Nephron (organoid): ENCODE measurements at regions not wholly inside any gene's neighbourhood (a gene's known extent, or its start where the extent isn't known, plus 50 kb on each side); places are given as distances from the start of the nearest gene placed in this dataset.

ENCODE experiments used
- H3K27ac Mint-ChIP-seq, 3 experiments: 2 replicates each; pipeline ENCODE4 v1.8.0; 2020; ENCODE audit warnings: mixed read lengths in 3 of 3, mild to moderate bottlenecking in 2 of 3, moderate library complexity in 1 of 3
- H3K27me3 Mint-ChIP-seq: 2 replicates; pipeline ENCODE4 v1.8.0; 2021; ENCODE audit warnings: low read depth, mild to moderate bottlenecking, moderate library complexity, mixed read lengths
- H3K36me3 Mint-ChIP-seq: 2 replicates; pipeline ENCODE4 v1.8.0; 2020; ENCODE audit warnings: low read depth, mixed read lengths
- H3K4me1 Mint-ChIP-seq: 2 replicates; pipeline ENCODE4 v1.8.0; 2020; ENCODE audit warnings: mixed read lengths
- H3K4me3 Mint-ChIP-seq, 3 experiments: 2 replicates each; pipeline ENCODE4 v1.8.0; 2020; ENCODE audit warnings: mild to moderate bottlenecking in 3 of 3, mixed read lengths in 3 of 3, moderate library complexity in 2 of 3
- H3K9me3 Mint-ChIP-seq: 2 replicates; pipeline ENCODE4 v1.8.0; 2020; ENCODE audit warnings: mixed read lengths
- TF ChIP-seq, protein P1 (sequence below), 3 experiments: fragments of 200-600 bp; sonication (generic); IDR thresholded peaks; one replicate each; pipeline ENCODE4 v1.5.0; 2021; ENCODE audit warnings: antibody characterized with exemption in 3 of 3; ENCODE audit not compliant: unreplicated experiment in 3 of 3

- Mint-ChIP-seq H3K9me3 (no peaks in the 10 kb centered on the region), H3K36me3 (no peaks in the 10 kb centered on the region), H3K27me3 (no peaks in the 10 kb centered on the region), H3K27ac (peak overlapping the region in 1 of 3 experiments; percentile 91), H3K4me1 (peaks cover 38% of the 10 kb centered on the region), H3K4me3 (no peak overlapping the region)
- TF ChIP-seq, protein P1, sequence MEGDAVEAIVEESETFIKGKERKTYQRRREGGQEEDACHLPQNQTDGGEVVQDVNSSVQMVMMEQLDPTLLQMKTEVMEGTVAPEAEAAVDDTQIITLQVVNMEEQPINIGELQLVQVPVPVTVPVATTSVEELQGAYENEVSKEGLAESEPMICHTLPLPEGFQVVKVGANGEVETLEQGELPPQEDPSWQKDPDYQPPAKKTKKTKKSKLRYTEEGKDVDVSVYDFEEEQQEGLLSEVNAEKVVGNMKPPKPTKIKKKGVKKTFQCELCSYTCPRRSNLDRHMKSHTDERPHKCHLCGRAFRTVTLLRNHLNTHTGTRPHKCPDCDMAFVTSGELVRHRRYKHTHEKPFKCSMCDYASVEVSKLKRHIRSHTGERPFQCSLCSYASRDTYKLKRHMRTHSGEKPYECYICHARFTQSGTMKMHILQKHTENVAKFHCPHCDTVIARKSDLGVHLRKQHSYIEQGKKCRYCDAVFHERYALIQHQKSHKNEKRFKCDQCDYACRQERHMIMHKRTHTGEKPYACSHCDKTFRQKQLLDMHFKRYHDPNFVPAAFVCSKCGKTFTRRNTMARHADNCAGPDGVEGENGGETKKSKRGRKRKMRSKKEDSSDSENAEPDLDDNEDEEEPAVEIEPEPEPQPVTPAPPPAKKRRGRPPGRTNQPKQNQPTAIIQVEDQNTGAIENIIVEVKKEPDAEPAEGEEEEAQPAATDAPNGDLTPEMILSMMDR (IDR thresholded peaks at IDR 0.05; ENCODE audit: unreplicated experiment in 3 of 3): no peak
These were observed 396.2 kb downstream of the NUAK1 start for GRCh38 chr12:105742567-105742874.

- Mint-ChIP-seq H3K36me3 (no peaks in the 10 kb centered on the region), H3K4me3 (no peak overlapping the region), H3K9me3 (no peaks in the 10 kb centered on the region), H3K4me1 (peaks cover 45% of the 10 kb centered on the region), H3K27ac (no peak overlapping the region), H3K27me3 (no peaks in the 10 kb centered on the region)
- TF ChIP-seq, protein P1 (IDR thresholded peaks at IDR 0.05; ENCODE audit: unreplicated experiment in 3 of 3): no peak
These were observed 394.2 kb downstream of the NUAK1 start for GRCh38 chr12:105744371-105745058.

GRCh38 chr12:105745811-105746210 lies 392.9 kb downstream of the NUAK1 start:
- Mint-ChIP-seq H3K36me3 (no peaks in the 10 kb centered on the region), H3K27ac (no peak overlapping the region), H3K9me3 (no peaks in the 10 kb centered on the region), H3K27me3 (no peaks in the 10 kb centered on the region), H3K4me3 (no peak overlapping the region), H3K4me1 (peaks cover 48% of the 10 kb centered on the region)
- TF ChIP-seq, protein P1 (IDR thresholded peaks at IDR 0.05; ENCODE audit: unreplicated experiment in 3 of 3): no peak

DNA sequence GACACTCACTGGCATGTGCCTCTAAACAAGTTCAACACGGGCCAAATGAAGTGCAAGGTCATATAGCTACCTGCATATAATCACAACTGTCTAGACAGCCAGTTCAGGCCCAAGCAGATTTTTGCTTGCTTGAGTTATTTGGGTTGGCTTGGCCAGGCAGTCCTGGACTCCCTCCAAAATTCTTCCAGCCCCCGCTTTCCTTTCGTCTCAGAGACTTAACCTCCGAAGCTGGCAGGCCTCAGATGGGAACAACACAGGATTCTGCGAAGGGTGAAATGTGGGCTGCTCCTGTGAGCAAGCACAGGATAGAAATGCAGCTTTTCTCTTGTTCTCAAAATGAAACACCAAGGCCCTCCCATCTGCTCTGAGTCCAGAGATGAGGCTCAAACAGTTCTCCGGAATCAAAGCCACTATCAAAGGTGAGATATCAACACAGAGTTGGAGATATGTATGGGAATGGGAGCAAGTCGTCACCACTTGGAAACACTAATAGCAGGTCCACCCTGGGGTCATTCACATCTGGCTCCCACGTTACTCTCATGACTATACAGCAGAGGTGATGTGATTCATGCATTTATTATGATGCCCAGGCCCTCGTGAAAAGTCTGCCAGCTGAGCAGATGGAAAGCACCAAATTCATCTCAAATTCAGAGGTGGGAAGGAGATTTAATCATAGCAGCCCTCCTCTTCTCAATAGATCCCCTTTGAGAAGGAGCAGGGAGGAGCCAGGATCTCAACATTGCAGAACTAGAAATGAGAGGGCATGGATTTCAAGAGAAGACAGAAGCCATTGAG lies 389.8 kb downstream of the NUAK1 start:
- peak overlapping the region in 1 of 3 experiments; percentile 28 for H3K4me3 Mint-ChIP-seq
- no peaks in the 10 kb centered on the region for H3K27me3 Mint-ChIP-seq
- peaks cover 33% of the 10 kb centered on the region for H3K4me1 Mint-ChIP-seq
- no peaks in the 10 kb centered on the region for H3K36me3 Mint-ChIP-seq
- TF ChIP-seq, protein P1 (IDR thresholded peaks at IDR 0.05; ENCODE audit: unreplicated experiment in 3 of 3): no peak
- peak overlapping the region; percentile 75 to 98 (median 93) for H3K27ac Mint-ChIP-seq
- no peaks in the 10 kb centered on the region for H3K9me3 Mint-ChIP-seq

DNA sequence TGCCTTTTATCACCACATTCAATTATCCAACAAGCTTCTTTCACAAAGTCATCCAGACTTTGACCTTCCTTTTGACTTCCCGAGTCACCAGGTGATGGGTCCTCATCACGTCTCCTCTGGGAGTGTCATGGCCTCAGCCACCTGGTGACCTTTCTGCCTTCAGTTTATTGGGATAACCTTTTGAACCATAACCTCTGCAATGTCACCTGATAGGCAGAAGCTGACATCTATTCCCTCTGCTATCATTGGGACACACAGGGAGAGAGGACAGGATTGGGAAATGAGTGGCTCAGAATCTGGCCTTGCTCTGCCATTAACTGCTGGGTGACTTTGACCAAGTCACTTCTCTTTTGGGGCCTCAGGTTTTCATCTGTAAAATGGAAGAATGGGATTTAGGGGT lies 388.7 kb downstream of the NUAK1 start:
- TF ChIP-seq, protein P1 (IDR thresholded peaks at IDR 0.05; ENCODE audit: unreplicated experiment in 3 of 3): no peak
- Mint-ChIP-seq H3K4me3 (no peak overlapping the region), H3K27me3 (peaks cover 4% of the 10 kb centered on the region), H3K4me1 (peaks cover 31% of the 10 kb centered on the region), H3K27ac (peak overlapping the region in 1 of 3 experiments; percentile 98), H3K36me3 (no peaks in the 10 kb centered on the region), H3K9me3 (peaks cover 3% of the 10 kb centered on the region)
